GM23338 (cell line): ENCODE measurements at regions not wholly inside any gene's neighbourhood (a gene's known extent, or its start where the extent isn't known, plus 50 kb on each side); places are given as distances from the start of the nearest gene placed in this dataset.

Experiments used
- EZH2 ChIP-seq: fragments of 200-600 bp; sonication (generic); IDR thresholded peaks from one replicate; pipeline ENCODE4 v1.8.0; 2017; ENCODE audit warnings: antibody characterized with exemption, mild to moderate bottlenecking, low read depth; ENCODE audit not compliant: unreplicated experiment
- EZH2phosphoT487 ChIP-seq: fragments of 200-600 bp; sonication (generic); IDR thresholded peaks from one replicate; pipeline ENCODE4 v1.8.1; 2018; ENCODE audit warnings: antibody characterized with exemption; ENCODE audit not compliant: unreplicated experiment
- NANOG ChIP-seq: IDR thresholded peaks from 2 replicates; pipeline ENCODE4 v1.6.1; 2016; ENCODE audit warnings: antibody characterized with exemption, borderline replicate concordance
- POLR2AphosphoS5 ChIP-seq: IDR thresholded peaks from 2 replicates; pipeline ENCODE4 v1.6.1; 2016; ENCODE audit warnings: antibody characterized with exemption, low read depth
- TF ChIP-seq, protein P1 (sequence below), 2 experiments: fragments of 200-600 bp in 1 of 2; sonication (generic) in 1 of 2; conservative IDR thresholded peaks; 2 replicates each; pipeline versions ENCODE4 v1.5.1 to v1.6.1; 2016 to 2017; ENCODE audit warnings: antibody characterized with exemption in 2 of 2, low read depth in 2 of 2, mild to moderate bottlenecking in 2 of 2, moderate library complexity in 1 of 2
- TF ChIP-seq, protein P2 (sequence below): fragments of 250-450 bp; sonication (Bioruptor Pico); IDR thresholded peaks from 2 replicates; pipeline ENCODE4 v1.5.0; 2020; ENCODE audit warnings: mild to moderate bottlenecking, moderate library complexity
- TF ChIP-seq, protein P3 (sequence below): IDR thresholded peaks from one replicate; pipeline ENCODE4 v1.6.1; 2018; ENCODE audit warnings: antibody characterized with exemption; ENCODE audit not compliant: unreplicated experiment

DNA sequence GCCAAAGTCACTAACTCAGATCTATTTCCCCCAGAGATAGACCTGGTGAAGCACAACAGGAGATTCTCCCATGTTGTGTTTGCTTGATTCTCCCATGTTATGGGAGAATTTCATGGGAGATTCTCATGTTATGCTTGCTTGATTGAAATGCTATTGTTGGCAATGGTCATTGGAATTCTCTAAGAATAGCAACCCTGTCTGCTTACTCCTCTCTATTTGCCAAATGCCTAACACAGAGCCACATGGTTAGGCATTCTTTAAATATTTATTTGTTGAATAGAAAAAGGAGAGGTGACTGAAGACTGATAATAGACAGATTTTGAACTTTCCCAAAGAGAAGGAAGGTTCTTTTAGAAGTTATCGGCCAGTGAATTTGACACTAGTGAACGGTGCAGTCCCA is 111.5 kb upstream of the MPHOSPH6 start:
- TF ChIP-seq, protein P1, sequence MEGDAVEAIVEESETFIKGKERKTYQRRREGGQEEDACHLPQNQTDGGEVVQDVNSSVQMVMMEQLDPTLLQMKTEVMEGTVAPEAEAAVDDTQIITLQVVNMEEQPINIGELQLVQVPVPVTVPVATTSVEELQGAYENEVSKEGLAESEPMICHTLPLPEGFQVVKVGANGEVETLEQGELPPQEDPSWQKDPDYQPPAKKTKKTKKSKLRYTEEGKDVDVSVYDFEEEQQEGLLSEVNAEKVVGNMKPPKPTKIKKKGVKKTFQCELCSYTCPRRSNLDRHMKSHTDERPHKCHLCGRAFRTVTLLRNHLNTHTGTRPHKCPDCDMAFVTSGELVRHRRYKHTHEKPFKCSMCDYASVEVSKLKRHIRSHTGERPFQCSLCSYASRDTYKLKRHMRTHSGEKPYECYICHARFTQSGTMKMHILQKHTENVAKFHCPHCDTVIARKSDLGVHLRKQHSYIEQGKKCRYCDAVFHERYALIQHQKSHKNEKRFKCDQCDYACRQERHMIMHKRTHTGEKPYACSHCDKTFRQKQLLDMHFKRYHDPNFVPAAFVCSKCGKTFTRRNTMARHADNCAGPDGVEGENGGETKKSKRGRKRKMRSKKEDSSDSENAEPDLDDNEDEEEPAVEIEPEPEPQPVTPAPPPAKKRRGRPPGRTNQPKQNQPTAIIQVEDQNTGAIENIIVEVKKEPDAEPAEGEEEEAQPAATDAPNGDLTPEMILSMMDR (conservative IDR thresholded peaks at IDR 0.05; ENCODE audit: low read depth in 2 of 2): no peak
- TF ChIP-seq POLR2AphosphoS5 (no peak), NANOG (no peak), EZH2 (no peak), EZH2phosphoT487 (no peak)
- TF ChIP-seq, protein P2, sequence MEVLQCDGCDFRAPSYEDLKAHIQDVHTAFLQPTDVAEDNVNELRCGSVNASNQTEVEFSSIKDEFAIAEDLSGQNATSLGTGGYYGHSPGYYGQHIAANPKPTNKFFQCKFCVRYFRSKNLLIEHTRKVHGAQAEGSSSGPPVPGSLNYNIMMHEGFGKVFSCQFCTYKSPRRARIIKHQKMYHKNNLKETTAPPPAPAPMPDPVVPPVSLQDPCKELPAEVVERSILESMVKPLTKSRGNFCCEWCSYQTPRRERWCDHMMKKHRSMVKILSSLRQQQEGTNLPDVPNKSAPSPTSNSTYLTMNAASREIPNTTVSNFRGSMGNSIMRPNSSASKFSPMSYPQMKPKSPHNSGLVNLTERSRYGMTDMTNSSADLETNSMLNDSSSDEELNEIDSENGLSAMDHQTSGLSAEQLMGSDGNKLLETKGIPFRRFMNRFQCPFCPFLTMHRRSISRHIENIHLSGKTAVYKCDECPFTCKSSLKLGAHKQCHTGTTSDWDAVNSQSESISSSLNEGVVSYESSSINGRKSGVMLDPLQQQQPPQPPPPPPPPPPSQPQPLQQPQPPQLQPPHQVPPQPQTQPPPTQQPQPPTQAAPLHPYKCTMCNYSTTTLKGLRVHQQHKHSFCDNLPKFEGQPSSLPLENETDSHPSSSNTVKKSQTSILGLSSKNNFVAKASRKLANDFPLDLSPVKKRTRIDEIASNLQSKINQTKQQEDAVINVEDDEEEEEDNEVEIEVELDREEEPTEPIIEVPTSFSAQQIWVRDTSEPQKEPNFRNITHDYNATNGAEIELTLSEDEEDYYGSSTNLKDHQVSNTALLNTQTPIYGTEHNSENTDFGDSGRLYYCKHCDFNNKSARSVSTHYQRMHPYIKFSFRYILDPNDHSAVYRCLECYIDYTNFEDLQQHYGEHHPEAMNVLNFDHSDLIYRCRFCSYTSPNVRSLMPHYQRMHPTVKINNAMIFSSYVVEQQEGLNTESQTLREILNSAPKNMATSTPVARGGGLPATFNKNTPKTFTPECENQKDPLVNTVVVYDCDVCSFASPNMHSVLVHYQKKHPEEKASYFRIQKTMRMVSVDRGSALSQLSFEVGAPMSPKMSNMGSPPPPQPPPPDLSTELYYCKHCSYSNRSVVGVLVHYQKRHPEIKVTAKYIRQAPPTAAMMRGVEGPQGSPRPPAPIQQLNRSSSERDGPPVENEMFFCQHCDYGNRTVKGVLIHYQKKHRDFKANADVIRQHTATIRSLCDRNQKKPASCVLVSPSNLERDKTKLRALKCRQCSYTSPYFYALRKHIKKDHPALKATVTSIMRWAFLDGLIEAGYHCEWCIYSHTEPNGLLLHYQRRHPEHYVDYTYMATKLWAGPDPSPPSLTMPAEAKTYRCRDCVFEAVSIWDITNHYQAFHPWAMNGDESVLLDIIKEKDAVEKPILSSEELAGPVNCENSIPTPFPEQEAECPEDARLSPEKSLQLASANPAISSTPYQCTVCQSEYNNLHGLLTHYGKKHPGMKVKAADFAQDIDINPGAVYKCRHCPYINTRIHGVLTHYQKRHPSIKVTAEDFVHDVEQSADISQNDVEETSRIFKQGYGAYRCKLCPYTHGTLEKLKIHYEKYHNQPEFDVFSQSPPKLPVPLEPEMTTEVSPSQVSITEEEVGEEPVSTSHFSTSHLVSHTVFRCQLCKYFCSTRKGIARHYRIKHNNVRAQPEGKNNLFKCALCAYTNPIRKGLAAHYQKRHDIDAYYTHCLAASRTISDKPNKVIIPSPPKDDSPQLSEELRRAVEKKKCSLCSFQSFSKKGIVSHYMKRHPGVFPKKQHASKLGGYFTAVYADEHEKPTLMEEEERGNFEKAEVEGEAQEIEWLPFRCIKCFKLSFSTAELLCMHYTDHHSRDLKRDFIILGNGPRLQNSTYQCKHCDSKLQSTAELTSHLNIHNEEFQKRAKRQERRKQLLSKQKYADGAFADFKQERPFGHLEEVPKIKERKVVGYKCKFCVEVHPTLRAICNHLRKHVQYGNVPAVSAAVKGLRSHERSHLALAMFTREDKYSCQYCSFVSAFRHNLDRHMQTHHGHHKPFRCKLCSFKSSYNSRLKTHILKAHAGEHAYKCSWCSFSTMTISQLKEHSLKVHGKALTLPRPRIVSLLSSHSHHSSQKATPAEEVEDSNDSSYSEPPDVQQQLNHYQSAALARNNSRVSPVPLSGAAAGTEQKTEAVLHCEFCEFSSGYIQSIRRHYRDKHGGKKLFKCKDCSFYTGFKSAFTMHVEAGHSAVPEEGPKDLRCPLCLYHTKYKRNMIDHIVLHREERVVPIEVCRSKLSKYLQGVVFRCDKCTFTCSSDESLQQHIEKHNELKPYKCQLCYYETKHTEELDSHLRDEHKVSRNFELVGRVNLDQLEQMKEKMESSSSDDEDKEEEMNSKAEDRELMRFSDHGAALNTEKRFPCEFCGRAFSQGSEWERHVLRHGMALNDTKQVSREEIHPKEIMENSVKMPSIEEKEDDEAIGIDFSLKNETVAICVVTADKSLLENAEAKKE (CRISPR knock-in tag): no peak
- TF ChIP-seq, protein P3, sequence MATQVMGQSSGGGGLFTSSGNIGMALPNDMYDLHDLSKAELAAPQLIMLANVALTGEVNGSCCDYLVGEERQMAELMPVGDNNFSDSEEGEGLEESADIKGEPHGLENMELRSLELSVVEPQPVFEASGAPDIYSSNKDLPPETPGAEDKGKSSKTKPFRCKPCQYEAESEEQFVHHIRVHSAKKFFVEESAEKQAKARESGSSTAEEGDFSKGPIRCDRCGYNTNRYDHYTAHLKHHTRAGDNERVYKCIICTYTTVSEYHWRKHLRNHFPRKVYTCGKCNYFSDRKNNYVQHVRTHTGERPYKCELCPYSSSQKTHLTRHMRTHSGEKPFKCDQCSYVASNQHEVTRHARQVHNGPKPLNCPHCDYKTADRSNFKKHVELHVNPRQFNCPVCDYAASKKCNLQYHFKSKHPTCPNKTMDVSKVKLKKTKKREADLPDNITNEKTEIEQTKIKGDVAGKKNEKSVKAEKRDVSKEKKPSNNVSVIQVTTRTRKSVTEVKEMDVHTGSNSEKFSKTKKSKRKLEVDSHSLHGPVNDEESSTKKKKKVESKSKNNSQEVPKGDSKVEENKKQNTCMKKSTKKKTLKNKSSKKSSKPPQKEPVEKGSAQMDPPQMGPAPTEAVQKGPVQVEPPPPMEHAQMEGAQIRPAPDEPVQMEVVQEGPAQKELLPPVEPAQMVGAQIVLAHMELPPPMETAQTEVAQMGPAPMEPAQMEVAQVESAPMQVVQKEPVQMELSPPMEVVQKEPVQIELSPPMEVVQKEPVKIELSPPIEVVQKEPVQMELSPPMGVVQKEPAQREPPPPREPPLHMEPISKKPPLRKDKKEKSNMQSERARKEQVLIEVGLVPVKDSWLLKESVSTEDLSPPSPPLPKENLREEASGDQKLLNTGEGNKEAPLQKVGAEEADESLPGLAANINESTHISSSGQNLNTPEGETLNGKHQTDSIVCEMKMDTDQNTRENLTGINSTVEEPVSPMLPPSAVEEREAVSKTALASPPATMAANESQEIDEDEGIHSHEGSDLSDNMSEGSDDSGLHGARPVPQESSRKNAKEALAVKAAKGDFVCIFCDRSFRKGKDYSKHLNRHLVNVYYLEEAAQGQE: no peak
